Hepatic stellate cell (primary cell): ENCODE measurements at regions not wholly inside any gene's neighbourhood (a gene's known extent, or its start where the extent isn't known, plus 50 kb on each side); places are given as distances from the start of the nearest gene placed in this dataset.
"Not testable (repeated sequence)": the region's sequence is repeated elsewhere in the genome, so short reads cannot be mapped to it uniquely, and the experiment has no call there.

Experiments used
- DNase-seq: peaks from one replicate; pipeline ENCODE4 v3.0.0; 2011; ENCODE audit warnings: low spot score

DNA sequence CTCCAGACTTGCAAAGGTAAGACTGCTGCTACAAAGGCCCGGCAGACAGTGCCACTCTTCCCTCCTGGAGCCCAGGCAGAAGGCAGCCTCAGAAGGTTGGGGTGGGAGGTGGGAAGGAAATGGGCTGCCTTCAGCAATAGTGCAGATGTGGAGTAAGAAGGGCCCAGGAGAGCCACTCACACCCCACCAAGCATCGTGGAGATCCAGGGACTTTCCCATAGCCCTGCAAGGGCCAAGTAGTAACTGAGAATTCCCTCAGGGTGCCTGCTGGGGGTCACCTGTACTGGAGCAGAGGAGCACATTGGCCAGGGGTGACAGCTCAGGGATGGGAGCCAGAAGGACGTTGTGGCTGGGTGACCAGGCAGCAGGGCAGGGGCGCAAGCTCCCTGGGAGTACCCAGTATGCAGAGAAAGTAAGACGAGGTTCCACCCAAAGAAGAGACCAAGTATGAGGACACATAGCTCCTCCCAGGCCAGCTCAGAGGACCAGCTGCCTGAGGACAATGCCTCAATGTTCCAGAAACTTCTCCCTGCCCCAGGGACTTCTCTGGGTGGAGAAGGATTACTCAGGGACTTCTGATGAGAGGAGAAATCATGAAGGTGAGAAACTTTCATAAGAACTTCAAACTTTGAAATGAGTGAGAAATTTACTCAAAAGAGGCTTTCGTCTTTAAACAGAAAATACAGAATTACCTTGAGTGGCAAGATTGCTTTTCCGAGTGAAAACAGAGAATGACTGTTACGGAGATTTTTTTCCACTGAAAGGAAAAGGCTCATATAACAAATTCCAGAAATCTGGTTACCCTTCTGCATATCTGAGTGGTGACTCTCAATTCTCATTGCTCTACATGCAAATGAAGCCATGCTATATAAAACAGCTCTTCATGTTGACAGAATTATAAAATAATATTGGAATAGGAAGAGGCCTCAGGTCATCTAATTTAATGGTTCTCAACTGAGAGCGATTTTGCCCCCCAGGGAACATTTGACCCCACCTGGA, 87.9 kb upstream of the TRIO start:
- DNase-seq: no peak

DNA sequence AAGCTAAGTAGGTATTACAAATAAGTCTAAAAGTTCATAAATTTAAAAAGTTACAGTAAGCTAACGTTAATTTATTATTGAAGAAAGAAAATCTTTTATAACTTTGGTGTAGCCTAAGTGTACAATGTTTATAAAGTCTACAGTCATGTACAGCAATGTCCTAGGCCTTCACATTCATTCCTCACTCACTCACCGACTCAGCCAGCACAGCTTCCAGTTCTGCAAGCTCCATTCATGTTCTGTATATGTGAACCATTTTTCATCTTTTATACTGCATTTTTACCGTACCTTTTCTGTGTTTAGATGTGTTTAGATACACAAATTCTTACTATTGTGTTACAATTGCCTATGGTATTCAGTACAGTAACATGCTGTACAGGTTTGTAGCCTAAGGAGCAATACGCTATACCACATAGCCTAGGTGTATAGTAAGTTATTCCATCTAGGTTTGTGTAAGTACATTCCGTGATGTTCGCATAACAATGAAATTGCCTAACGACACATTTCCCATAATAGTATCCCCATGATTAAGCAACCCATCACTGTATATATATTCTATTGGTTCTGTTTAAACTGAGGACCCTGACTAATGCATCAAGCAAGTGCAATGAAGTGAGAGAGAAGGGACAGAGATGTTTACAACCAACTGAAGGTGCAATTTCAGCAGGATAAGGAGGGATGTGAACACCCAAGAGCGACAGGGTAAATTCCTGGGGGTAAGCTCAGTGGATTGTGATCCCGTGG, 88.9 kb upstream of the TRIO start:
- DNase-seq: no peak

- DNase-seq: no peak
Measured at GRCh38 chr5:14050821-14051220, 92.3 kb upstream of the TRIO start.

- no peak for DNase-seq
Measured at GRCh38 chr5:14048434-14048833, 94.7 kb upstream of the TRIO start.

- no peak for DNase-seq
Measured at GRCh38 chr5:14041528-14042192, 97.2 kb upstream of the DNAH5 start.

DNA sequence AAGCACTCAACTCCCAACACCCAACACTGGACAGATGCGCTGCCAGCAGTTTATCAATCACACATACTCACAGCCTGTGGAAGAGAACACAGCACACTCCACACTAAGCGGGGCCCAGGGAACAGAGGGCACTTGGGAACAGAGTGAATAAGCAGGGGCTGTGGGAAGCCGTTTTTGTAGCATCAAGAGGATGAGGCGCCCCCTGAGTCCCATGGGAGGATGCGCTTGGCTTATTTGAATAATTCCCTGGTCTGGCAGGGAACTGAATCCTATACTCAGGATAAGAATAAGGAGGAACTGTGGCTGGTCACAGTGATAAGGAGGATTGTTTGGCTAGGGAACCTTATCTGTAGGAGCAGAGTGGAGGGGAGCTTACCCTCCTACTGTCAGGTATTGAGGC, 96.1 kb upstream of the DNAH5 start:
- DNase-seq: no peak

- no peak for DNase-seq
Measured at GRCh38 chr5:14039576-14039975, 95.1 kb upstream of the DNAH5 start.

- DNase-seq: no peak
Measured at GRCh38 chr5:14039063-14039462, 94.6 kb upstream of the DNAH5 start.

DNA sequence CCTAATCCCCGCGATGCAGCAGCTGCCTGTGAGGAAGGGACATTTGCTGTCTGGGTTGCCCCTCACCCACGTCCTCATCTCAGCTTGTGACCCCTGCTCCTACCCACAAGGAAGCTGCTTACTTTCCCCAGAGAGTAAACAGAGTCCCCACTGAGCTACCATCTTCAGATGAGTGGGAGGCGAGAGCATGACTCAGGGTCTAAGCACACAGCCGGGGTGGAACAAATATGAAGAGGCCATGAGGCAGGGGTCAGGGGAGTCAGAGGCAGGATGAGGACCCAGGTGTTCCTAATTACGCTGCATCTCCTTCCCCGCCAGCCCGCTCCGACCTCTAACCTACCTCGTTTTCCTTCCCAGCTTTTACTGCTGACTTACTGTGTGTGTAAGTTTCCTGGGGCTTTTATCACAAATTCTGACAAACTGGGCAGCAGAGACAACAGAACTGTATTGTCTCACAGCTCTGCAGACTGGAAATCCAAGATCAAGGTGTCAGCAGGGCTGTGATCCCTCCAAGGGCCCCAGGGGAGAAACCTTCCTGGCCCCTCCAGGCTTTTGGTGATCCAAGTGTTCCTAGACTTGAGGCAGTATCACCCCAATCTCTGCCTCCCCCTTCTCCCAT, 94.0 kb upstream of the DNAH5 start:
- peak; percentile 59 for DNase-seq

GRCh38 chr5:14036947-14037346, 92.5 kb upstream of the DNAH5 start:
- no peak for DNase-seq

DNA sequence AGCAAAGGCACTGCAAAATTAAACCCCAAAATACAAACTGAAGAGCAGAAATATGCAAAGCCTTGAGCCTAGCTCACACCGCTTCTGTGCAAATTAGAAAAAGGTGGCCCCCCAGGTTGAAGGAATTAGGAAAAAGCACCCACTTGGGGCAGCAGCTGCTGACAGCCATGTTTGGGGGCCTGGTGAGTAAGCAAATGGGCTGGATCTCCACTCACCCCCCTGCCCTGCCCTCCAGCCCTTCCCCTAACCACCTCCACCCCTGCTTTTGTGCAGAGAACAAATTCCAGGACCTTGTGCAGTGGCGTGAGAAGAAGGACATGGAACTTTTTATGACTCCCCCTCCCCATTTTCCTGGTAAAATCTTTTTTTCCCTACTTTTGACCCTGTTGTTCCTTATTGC, 92.0 kb upstream of the DNAH5 start:
- no peak for DNase-seq

GRCh38 chr5:14035859-14036503, 91.5 kb upstream of the DNAH5 start:
- DNase-seq: peak; percentile 78

DNA sequence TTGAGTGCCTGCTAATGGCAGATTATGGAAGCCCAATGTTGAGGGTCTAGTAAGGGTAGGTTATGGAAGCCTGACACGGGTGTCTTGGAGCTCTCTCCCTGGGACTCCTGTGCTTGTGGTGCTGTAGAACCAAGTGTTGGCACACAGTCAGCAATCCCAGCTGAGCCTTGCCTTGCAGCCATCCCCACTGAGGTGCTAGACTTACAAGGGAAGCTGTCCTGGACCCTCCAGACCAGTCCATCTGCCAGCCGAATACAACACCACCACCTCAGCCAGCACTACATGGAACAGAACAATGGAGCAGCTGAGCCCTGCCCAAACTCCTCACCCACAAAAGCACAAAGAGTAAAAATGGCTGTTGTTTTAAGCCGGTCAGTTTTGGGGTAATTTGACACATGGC, 90.5 kb upstream of the DNAH5 start:
- DNase-seq: no peak

- no peak for DNase-seq
Measured at GRCh38 chr5:14032918-14033317, 88.4 kb upstream of the DNAH5 start.

- DNase-seq: no peak
Measured at GRCh38 chr5:14028938-14029584, 84.6 kb upstream of the DNAH5 start.

- no peak for DNase-seq
Measured at GRCh38 chr5:14028188-14028587, 83.7 kb upstream of the DNAH5 start.

GRCh38 chr5:14025569-14026286, 81.2 kb upstream of the DNAH5 start:
- no peak for DNase-seq

DNA sequence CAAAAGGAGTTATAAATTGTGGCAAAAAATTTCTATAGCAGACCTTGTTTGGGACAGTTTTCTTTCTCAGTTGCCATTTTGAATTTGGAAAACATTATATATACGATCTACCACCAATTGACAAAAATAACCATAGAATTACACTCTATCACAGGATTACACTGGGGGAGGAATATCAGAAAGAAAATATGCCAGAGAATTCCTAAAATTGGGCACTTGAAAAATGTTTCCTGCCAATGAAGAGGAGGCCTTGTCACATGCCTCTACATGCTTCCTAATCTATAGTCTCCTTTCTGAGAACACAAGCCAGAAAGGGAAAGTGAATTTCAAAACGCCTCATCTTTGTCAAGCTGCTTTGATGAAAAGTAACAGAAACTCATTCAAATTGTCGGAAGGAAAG, 78.5 kb upstream of the DNAH5 start:
- DNase-seq: no peak

DNA sequence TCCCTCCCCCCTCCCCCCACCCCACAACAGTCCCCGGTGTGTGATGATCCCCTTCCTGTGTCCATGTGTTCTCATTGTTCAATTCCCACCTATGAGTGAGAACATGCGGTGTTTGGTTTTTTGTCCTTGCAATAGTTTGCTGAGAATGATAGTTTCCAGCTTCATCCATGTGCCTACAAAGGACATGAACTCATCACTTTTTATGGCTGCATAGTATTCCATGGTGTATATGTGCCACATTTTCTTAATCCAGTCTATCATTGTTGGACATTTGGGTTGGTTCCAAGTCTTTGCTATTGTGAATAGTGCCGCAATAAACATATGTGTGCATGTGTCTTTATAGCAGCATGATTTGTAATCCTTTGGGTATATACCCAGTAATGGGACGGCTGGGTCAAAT, 76.5 kb upstream of the DNAH5 start:
- not testable (repeated sequence) for DNase-seq

- no peak for DNase-seq
Measured at GRCh38 chr5:14019768-14020290, 75.3 kb upstream of the DNAH5 start.
